C4-2B (cell line): ENCODE measurements at regions not wholly inside any gene's neighbourhood (a gene's known extent, or its start where the extent isn't known, plus 50 kb on each side); places are given as distances from the start of the nearest gene placed in this dataset.

ENCODE experiments used
- ZFX ChIP-seq: fragments of 450-650 bp; IDR thresholded peaks from 2 replicates; pipeline ENCODE4 v1.6.1; 2017
- TF ChIP-seq, protein P1 (sequence below): fragments of 450-650 bp; conservative IDR thresholded peaks from 2 replicates; pipeline ENCODE4 v1.5.1; 2017; ENCODE audit warnings: mild to moderate bottlenecking

DNA sequence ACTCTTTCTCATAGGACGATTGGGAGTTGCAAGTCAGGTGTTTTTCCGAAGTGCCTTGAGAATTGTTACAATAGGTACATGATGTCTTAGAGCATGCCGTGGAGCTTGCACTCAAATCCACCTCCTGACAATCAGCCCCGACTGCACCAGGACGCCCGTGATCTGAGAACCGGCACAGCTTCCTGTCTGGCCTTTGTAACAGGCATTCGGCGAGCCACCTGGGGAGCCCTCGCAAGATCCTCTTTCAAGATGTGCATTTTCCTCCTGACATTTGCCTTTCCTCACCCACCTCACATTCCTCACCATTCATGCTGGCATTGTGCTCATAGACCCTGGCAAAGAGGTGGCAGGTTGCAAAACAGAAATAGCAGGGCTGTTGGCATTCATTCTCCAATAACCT is 427.3 kb downstream of the GALR1 start:
- TF ChIP-seq, protein P1, sequence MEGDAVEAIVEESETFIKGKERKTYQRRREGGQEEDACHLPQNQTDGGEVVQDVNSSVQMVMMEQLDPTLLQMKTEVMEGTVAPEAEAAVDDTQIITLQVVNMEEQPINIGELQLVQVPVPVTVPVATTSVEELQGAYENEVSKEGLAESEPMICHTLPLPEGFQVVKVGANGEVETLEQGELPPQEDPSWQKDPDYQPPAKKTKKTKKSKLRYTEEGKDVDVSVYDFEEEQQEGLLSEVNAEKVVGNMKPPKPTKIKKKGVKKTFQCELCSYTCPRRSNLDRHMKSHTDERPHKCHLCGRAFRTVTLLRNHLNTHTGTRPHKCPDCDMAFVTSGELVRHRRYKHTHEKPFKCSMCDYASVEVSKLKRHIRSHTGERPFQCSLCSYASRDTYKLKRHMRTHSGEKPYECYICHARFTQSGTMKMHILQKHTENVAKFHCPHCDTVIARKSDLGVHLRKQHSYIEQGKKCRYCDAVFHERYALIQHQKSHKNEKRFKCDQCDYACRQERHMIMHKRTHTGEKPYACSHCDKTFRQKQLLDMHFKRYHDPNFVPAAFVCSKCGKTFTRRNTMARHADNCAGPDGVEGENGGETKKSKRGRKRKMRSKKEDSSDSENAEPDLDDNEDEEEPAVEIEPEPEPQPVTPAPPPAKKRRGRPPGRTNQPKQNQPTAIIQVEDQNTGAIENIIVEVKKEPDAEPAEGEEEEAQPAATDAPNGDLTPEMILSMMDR = no peak
- no peak for TF ChIP-seq ZFX
